Astrocyte (in vitro differentiated cells and primary cell): ENCODE measurements at regions not wholly inside any gene's neighbourhood (a gene's known extent, or its start where the extent isn't known, plus 50 kb on each side); places are given as distances from the start of the nearest gene placed in this dataset.

Experiments
- DNase-seq: peaks from one replicate; pipeline ENCODE4 v3.0.0-alpha.2; 2010; ENCODE audit warnings: low read depth
- FAIRE-seq: peaks from 2 replicates; lab custom pipeline; 2011; peaks lifted over from hg19 to GRCh38; lab: Jason Lieb, UNC
- H2AFZ ChIP-seq: 2 replicates; pipeline ENCODE4 v1.6.0; 2012; ENCODE audit warnings: low read depth, low read length, inconsistent platforms
- H3K27ac ChIP-seq: 2 replicates; pipeline ENCODE4 v1.5.1; 2011; ENCODE audit warnings: low read depth, low read length, inconsistent platforms
- H3K27me3 ChIP-seq: 2 replicates; pipeline ENCODE4 v1.6.0; 2011; ENCODE audit warnings: low read length, inconsistent platforms; ENCODE audit not compliant: insufficient read depth
- H3K36me3 ChIP-seq: 2 replicates; pipeline ENCODE4 v1.5.1; 2011; ENCODE audit warnings: low read length, inconsistent platforms; ENCODE audit not compliant: insufficient read depth
- H3K4me1 ChIP-seq: 2 replicates; pipeline ENCODE4 v1.5.1; 2011; ENCODE audit warnings: low read length, inconsistent platforms; ENCODE audit not compliant: insufficient read depth
- H3K4me2 ChIP-seq: 2 replicates; pipeline ENCODE4 v1.6.0; 2012; ENCODE audit warnings: low read length, inconsistent platforms
- H3K4me3 ChIP-seq: 2 replicates; pipeline ENCODE4 v1.5.1; 2011; ENCODE audit warnings: low read depth, mild to moderate bottlenecking, low read length, inconsistent platforms; ENCODE audit not compliant: insufficient read depth
- H3K79me2 ChIP-seq: 2 replicates; pipeline ENCODE4 v1.6.0; 2012; ENCODE audit warnings: mild to moderate bottlenecking, low read length, inconsistent platforms; ENCODE audit not compliant: insufficient read depth
- H3K9ac ChIP-seq: 2 replicates; pipeline ENCODE4 v1.6.0; 2012; ENCODE audit warnings: mild to moderate bottlenecking, low read length, inconsistent platforms
- H3K9me3 ChIP-seq: 2 replicates; pipeline ENCODE4 v1.5.1; 2012; ENCODE audit warnings: low read depth, mild to moderate bottlenecking, low read length, inconsistent platforms; ENCODE audit not compliant: insufficient read depth
- H4K20me1 ChIP-seq: 2 replicates; pipeline ENCODE4 v1.6.0; 2012; ENCODE audit warnings: low read length, inconsistent platforms; ENCODE audit not compliant: insufficient read depth
- H3K27ac Mint-ChIP-seq: one replicate; pipeline ENCODE4 v1.8.0; 2021; ENCODE audit warnings: mild to moderate bottlenecking, mixed read lengths; ENCODE audit not compliant: unreplicated experiment
- H3K27me3 Mint-ChIP-seq: one replicate; pipeline ENCODE4 v1.8.0; 2021; ENCODE audit warnings: low read depth, mixed read lengths; ENCODE audit not compliant: unreplicated experiment
- H3K36me3 Mint-ChIP-seq: one replicate; pipeline ENCODE4 v1.8.0; 2021; ENCODE audit warnings: low read depth, mixed read lengths; ENCODE audit not compliant: unreplicated experiment
- H3K4me1 Mint-ChIP-seq: one replicate; pipeline ENCODE4 v1.8.0; 2021; ENCODE audit warnings: low read depth, mixed read lengths; ENCODE audit not compliant: unreplicated experiment
- H3K4me3 Mint-ChIP-seq: one replicate; pipeline ENCODE4 v1.8.0; 2021; ENCODE audit warnings: mild to moderate bottlenecking, moderate library complexity, mixed read lengths; ENCODE audit not compliant: unreplicated experiment
- H3K9me3 Mint-ChIP-seq: one replicate; pipeline ENCODE4 v1.8.0; 2021; ENCODE audit warnings: mild to moderate bottlenecking, mixed read lengths; ENCODE audit not compliant: unreplicated experiment
- EZH2 ChIP-seq: IDR thresholded peaks from 2 replicates; pipeline ENCODE4 v1.6.1; 2012; ENCODE audit warnings: mild to moderate bottlenecking, low read length, inconsistent platforms; ENCODE audit not compliant: insufficient read depth
- TF ChIP-seq, protein P1 (sequence below): IDR thresholded peaks from 2 replicates; pipeline ENCODE4 v1.5.1; 2011; ENCODE audit warnings: low read depth, mild to moderate bottlenecking, inconsistent platforms, low read length, moderate library complexity; ENCODE audit not compliant: insufficient read depth

DNA sequence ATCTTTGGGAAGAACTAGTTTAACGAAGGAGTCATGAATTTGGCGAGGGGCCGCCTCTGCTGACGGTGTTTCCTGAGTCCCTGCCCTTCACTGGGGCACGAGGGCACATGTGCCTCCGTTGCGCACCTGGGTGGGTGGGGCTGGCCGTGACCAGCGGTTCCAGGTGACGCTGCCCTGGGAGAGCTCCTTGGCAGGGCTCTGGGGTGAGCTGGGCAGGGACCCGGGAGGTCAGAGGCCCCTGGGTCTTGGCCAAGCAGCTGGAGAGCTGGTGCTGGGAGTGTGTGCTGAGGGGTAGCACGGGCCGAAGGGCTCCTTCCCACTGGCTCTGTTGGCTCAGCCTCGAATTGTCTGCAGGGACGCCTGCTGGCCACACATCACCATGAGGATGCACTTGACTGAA is 104.6 kb downstream of the RTP5 start:
- Histone ChIP-seq H3K4me1 (no peaks in the 10 kb centered on the region), H3K9ac (no peak overlapping the region), H3K4me3 (no peak overlapping the region), H3K9me3 (no peaks in the 10 kb centered on the region), H2AFZ (no peak overlapping the region), H4K20me1 (no peaks in the 10 kb centered on the region), H3K27me3 (peaks cover 17% of the 10 kb centered on the region), H3K36me3 (no peaks in the 10 kb centered on the region), H3K27ac (no peak overlapping the region), H3K4me2 (no peak overlapping the region), H3K79me2 (no peaks in the 10 kb centered on the region)
- Mint-ChIP-seq H3K9me3 (peaks cover 2% of the 10 kb centered on the region), H3K27me3 (peaks cover 52% of the 10 kb centered on the region), H3K27ac (no peak overlapping the region), H3K4me1 (no peaks in the 10 kb centered on the region), H3K4me3 (no peak overlapping the region), H3K36me3 (peaks cover 7% of the 10 kb centered on the region)
- FAIRE-seq (no peak), DNase-seq (no peak)
- TF ChIP-seq, protein P1, sequence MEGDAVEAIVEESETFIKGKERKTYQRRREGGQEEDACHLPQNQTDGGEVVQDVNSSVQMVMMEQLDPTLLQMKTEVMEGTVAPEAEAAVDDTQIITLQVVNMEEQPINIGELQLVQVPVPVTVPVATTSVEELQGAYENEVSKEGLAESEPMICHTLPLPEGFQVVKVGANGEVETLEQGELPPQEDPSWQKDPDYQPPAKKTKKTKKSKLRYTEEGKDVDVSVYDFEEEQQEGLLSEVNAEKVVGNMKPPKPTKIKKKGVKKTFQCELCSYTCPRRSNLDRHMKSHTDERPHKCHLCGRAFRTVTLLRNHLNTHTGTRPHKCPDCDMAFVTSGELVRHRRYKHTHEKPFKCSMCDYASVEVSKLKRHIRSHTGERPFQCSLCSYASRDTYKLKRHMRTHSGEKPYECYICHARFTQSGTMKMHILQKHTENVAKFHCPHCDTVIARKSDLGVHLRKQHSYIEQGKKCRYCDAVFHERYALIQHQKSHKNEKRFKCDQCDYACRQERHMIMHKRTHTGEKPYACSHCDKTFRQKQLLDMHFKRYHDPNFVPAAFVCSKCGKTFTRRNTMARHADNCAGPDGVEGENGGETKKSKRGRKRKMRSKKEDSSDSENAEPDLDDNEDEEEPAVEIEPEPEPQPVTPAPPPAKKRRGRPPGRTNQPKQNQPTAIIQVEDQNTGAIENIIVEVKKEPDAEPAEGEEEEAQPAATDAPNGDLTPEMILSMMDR = no peak
- no peak for TF ChIP-seq EZH2

DNA sequence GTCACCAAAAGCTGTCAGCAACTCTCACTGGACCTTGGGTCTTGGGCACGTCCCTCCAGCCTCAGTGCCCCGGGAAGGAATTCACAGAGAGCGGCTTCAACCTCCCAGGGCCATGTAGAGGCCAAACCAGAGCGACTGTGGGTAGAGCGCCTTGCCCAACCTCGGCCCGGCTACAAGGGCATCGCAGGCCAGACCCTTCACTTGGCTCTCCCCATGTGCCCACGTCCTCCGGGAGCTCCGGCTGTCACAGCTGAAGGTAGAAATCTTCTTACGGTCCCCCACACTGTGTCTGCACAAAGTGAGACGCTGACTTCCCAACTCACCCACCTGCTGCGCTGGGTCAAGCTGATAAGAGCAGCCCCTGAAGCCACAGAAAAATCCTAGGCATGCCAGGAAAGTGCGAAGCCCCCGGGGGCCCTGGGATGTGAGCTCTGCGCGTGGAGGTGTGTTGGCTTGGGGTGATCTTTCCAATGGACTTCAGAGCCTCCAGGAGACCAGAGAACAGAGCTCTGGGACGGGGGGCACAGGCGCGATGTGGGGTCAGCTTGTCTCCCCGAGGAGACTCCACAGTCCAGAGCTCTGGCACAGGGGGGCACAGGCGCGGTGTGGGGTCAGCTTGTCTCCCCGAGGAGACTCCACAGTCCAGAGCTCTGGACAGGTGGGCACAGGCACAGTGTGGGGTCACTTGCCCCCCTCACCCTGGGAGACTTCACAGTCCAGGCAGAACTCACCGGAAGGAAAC is 105.5 kb downstream of the RTP5 start:
- H3K4me2 ChIP-seq = no peak overlapping the region
- H3K4me1 ChIP-seq = no peaks in the 10 kb centered on the region
- peaks cover 52% of the 10 kb centered on the region for H3K27me3 Mint-ChIP-seq
- H3K9ac ChIP-seq = no peak overlapping the region
- peaks cover 2% of the 10 kb centered on the region for H3K9me3 Mint-ChIP-seq
- H3K36me3 ChIP-seq = no peaks in the 10 kb centered on the region
- DNase-seq (no peak), FAIRE-seq (no peak)
- H3K4me1 Mint-ChIP-seq = no peaks in the 10 kb centered on the region
- TF ChIP-seq, protein P1 = no peak
- TF ChIP-seq EZH2 = no peak
- H3K9me3 ChIP-seq = no peaks in the 10 kb centered on the region
- H3K4me3 ChIP-seq = no peak overlapping the region
- H3K79me2 ChIP-seq = no peaks in the 10 kb centered on the region
- no peak overlapping the region for H3K4me3 Mint-ChIP-seq
- no peaks in the 10 kb centered on the region for H4K20me1 ChIP-seq
- H3K27ac Mint-ChIP-seq = no peak overlapping the region
- peaks cover 17% of the 10 kb centered on the region for H3K27me3 ChIP-seq
- peaks cover 7% of the 10 kb centered on the region for H3K36me3 Mint-ChIP-seq
- H3K27ac ChIP-seq = no peak overlapping the region
- H2AFZ ChIP-seq = no peak overlapping the region

DNA sequence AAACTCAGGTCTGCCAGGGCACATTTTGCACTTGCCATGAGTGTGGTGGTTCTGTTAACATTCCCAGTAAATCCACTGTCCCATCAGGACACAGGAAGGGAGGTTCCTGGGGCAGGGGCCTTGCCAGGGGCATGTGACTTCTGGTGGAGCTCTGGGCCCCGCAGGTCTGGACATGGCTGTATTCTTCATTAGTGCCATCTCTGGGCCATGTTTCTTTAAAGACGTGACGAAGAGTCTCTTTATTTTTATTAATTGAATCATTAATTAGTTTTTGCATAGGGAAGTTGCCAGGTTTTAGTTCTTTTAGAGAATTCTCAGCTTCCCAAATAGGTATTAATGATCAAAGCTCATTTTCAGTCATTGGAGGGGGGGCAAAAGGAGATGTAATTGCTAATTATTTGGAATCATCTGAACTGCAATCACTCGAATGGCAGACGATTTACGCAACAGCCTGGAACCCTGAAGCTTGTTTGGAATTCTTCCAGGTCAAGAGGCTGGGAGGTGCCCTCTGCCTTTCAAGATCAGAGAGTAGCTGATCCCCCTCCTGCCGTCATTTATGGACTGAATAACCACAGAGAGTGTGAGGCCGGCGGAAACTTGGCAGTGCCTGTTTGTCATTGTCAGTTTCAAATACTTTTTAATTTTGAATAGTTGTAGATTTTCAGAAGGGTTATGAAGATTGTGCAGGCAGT is 106.2 kb downstream of the RTP5 start:
- Histone ChIP-seq H3K27ac (no peak overlapping the region), H3K79me2 (no peaks in the 10 kb centered on the region), H3K4me3 (no peak overlapping the region), H2AFZ (no peak overlapping the region), H3K27me3 (peaks cover 13% of the 10 kb centered on the region), H3K9ac (no peak overlapping the region), H4K20me1 (no peaks in the 10 kb centered on the region), H3K4me1 (no peaks in the 10 kb centered on the region), H3K9me3 (no peaks in the 10 kb centered on the region), H3K36me3 (no peaks in the 10 kb centered on the region), H3K4me2 (no peak overlapping the region)
- TF ChIP-seq EZH2 = no peak
- TF ChIP-seq, protein P1 = no peak
- Mint-ChIP-seq H3K4me3 (no peak overlapping the region), H3K36me3 (peaks cover 7% of the 10 kb centered on the region), H3K9me3 (peaks cover 2% of the 10 kb centered on the region), H3K4me1 (no peaks in the 10 kb centered on the region), H3K27me3 (peaks cover 51% of the 10 kb centered on the region), H3K27ac (no peak overlapping the region)
- DNase-seq (no peak), FAIRE-seq (no peak)
